HFFc6 (cell line): ENCODE measurements at regions not wholly inside any gene's neighbourhood (a gene's known extent, or its start where the extent isn't known, plus 50 kb on each side); places are given as distances from the start of the nearest gene placed in this dataset.

ENCODE experiments used
- DNase-seq: peaks from one replicate; pipeline ENCODE4 v3.0.0-alpha.2; 2018
- H3K27ac Mint-ChIP-seq: 2 replicates; pipeline ENCODE4 v1.8.0; 2020; ENCODE audit warnings: mild to moderate bottlenecking, mixed read lengths
- H3K27me3 Mint-ChIP-seq: 2 replicates; pipeline ENCODE4 v1.8.0; 2021; ENCODE audit warnings: mild to moderate bottlenecking, moderate library complexity, mixed read lengths; ENCODE audit not compliant: insufficient read depth
- H3K36me3 Mint-ChIP-seq: 2 replicates; pipeline ENCODE4 v1.8.0; 2021; ENCODE audit warnings: low read depth, mixed read lengths
- H3K4me1 Mint-ChIP-seq: 2 replicates; pipeline ENCODE4 v1.8.0; 2020; ENCODE audit warnings: low read depth, mixed read lengths
- H3K4me3 Mint-ChIP-seq: 2 replicates; pipeline ENCODE4 v1.8.0; 2020; ENCODE audit warnings: mild to moderate bottlenecking, moderate library complexity, mixed read lengths
- H3K9me3 Mint-ChIP-seq: 2 replicates; pipeline ENCODE4 v1.8.0; 2020; ENCODE audit warnings: mild to moderate bottlenecking, mixed read lengths
- TF ChIP-seq, protein P1 (sequence below): fragments of 200-600 bp; sonication (generic); IDR thresholded peaks from 2 replicates; pipeline ENCODE4 v1.5.0; 2021; ENCODE audit warnings: antibody characterized with exemption, mild to moderate bottlenecking

DNA sequence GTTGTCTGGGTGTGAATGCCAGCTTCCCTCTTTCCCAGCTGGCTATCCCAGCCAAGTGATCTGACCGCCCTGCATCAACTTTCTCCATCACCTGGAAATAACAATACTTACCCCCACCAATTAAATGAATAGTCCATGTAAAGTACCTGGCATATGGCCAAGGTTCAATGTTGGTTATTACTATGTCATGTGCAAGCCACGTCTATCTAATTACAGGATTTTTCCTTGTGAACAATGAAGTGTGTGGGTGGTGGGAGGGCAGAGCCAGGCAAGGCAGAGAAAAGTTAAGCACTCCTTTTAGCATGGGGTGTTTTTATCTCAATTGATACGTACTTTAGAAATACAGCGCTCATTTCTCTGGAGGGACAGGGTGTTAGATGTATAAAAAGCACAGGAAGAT is 121.1 kb downstream of the NHLRC3 start:
- no peak for DNase-seq
- TF ChIP-seq, protein P1, sequence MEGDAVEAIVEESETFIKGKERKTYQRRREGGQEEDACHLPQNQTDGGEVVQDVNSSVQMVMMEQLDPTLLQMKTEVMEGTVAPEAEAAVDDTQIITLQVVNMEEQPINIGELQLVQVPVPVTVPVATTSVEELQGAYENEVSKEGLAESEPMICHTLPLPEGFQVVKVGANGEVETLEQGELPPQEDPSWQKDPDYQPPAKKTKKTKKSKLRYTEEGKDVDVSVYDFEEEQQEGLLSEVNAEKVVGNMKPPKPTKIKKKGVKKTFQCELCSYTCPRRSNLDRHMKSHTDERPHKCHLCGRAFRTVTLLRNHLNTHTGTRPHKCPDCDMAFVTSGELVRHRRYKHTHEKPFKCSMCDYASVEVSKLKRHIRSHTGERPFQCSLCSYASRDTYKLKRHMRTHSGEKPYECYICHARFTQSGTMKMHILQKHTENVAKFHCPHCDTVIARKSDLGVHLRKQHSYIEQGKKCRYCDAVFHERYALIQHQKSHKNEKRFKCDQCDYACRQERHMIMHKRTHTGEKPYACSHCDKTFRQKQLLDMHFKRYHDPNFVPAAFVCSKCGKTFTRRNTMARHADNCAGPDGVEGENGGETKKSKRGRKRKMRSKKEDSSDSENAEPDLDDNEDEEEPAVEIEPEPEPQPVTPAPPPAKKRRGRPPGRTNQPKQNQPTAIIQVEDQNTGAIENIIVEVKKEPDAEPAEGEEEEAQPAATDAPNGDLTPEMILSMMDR = no peak
- Mint-ChIP-seq H3K4me1 (no peaks in the 10 kb centered on the region), H3K27me3 (no peaks in the 10 kb centered on the region; the same call in 1 of the 2 replicates), H3K27ac (no peak overlapping the region), H3K36me3 (no peaks in the 10 kb centered on the region), H3K9me3 (no peaks in the 10 kb centered on the region), H3K4me3 (no peak overlapping the region)

DNA sequence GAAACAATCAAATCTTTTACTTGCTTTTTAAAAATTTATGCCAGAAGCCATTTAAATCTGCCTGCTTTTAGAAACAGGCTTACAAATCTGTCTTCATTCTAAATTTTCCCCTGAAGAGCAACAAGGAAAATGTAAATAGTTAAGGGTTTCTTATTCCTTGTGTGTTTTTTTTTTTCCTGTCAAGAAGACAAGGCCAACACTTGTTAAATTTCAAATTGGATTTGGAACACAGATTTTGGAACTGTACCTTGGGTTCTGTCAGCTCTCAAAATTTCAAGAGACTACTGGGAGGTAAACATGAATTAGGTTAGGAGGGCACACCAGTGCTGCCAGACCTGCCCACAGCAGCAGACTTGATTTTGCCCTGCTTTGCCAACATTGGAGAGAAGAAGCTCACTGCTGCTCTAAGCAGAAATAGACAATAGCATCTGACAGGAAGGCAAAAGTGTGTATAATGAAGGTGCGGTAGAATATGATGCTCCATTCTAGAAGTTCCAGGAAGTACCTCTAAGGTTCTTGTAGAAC is 121.7 kb downstream of the NHLRC3 start:
- Mint-ChIP-seq H3K27me3 (no peaks in the 10 kb centered on the region; the same call in 1 of the 2 replicates), H3K4me3 (no peak overlapping the region), H3K36me3 (no peaks in the 10 kb centered on the region), H3K4me1 (no peaks in the 10 kb centered on the region), H3K9me3 (no peaks in the 10 kb centered on the region), H3K27ac (no peak overlapping the region)
- DNase-seq = no peak
- TF ChIP-seq, protein P1 = no peak

DNA sequence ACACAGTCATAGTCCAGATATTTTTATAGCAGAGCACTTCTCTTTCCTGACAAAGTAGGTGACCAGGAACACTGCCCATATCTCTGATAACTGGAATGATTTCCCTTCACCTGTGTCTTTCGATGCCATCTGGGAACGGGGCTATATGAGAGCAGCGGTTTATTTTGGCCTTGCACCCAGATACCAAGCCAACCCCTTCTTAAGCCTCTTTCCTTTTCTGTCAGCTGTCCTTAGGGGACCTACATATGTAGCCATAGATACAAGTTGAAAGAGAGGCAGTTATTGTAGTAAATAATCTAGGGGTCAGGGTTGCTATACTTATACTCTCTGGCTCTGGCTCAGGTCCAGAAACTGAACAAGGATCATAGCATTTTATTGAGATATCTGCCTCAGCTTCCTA is 128.8 kb downstream of the NHLRC3 start:
- H3K27ac Mint-ChIP-seq = no peak overlapping the region
- no peaks in the 10 kb centered on the region for H3K9me3 Mint-ChIP-seq
- H3K4me1 Mint-ChIP-seq = no peaks in the 10 kb centered on the region
- no peaks in the 10 kb centered on the region for H3K36me3 Mint-ChIP-seq
- TF ChIP-seq, protein P1 = no peak
- DNase-seq = no peak
- no peak overlapping the region for H3K4me3 Mint-ChIP-seq
- H3K27me3 Mint-ChIP-seq = peaks cover 1% of the 10 kb centered on the region

DNA sequence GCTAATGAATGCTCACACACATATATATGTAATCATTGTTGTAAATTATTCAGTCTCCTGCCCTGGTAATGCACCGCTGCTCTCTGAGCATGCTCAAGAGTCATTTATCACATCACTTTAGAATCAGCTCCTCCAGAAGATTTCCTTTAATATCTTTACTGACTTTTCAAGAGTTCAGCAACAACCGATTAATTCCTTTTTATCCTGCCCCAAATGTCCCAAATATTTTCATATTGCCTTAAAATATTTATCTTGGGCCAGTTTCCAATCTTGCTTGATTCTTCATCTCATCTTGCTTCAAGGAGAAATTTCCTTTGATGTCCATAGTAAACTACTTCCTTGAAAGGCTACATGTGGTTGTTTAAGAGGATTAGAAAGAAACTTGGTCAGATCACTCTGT is 132.5 kb downstream of the NHLRC3 start:
- no peaks in the 10 kb centered on the region for H3K4me1 Mint-ChIP-seq
- no peaks in the 10 kb centered on the region for H3K36me3 Mint-ChIP-seq
- DNase-seq = no peak
- H3K4me3 Mint-ChIP-seq = no peak overlapping the region
- TF ChIP-seq, protein P1 = no peak
- no peak overlapping the region for H3K27ac Mint-ChIP-seq
- no peaks in the 10 kb centered on the region for H3K9me3 Mint-ChIP-seq
- H3K27me3 Mint-ChIP-seq = peaks cover 1% of the 10 kb centered on the region

DNA sequence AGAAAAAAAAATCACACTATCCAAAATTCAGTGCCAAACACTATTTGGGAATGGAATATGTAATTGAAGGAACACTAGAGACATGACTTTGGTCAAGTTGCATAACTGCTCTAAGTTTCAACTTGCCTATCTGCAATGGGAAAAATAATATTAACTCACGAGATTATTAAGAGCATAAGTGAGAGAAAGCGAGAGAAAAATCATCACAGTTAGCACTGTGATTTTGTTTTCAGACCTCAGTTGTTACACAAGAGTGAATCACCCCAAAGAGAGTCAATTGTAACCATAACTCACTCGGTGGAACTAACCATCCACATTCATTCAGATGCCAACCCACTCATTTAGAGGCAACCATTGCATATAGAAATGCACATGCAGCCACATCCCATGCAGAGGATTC is 147.1 kb downstream of the NHLRC3 start:
- TF ChIP-seq, protein P1 = no peak
- Mint-ChIP-seq H3K36me3 (no peaks in the 10 kb centered on the region), H3K4me1 (no peaks in the 10 kb centered on the region), H3K9me3 (no peaks in the 10 kb centered on the region), H3K4me3 (no peak overlapping the region), H3K27ac (no peak overlapping the region), H3K27me3 (no peaks in the 10 kb centered on the region)
- DNase-seq = no peak
